Muscle layer of colon (tissue), 2 donors: ENCODE measurements at regions not wholly inside any gene's neighbourhood (a gene's known extent, or its start where the extent isn't known, plus 50 kb on each side); places are given as distances from the start of the nearest gene placed in this dataset.

Source experiments
- H3K27ac ChIP-seq: one replicate; pipeline ENCODE4 v1.7.0; 2013; ENCODE audit warnings: low read depth, mild to moderate bottlenecking, low read length, moderate library complexity
- H3K27me3 ChIP-seq, 2 donors: one replicate each; pipeline ENCODE4 v1.7.0; 2013; ENCODE audit warnings: low read length in 2 of 2, mild to moderate bottlenecking in 2 of 2; ENCODE audit not compliant: insufficient read depth in 2 of 2, control insufficient read depth in 1 of 2
- H3K36me3 ChIP-seq: one replicate; pipeline ENCODE4 v1.7.0; 2013; ENCODE audit warnings: mild to moderate bottlenecking, low read length; ENCODE audit not compliant: insufficient read depth
- H3K4me1 ChIP-seq: one replicate; pipeline ENCODE4 v1.7.0; 2013; ENCODE audit warnings: mild to moderate bottlenecking, low read length; ENCODE audit not compliant: insufficient read depth
- H3K4me3 ChIP-seq, 2 donors: one replicate each; pipeline ENCODE4 v1.7.0; 2013; ENCODE audit warnings: low read length in 2 of 2, low read depth in 1 of 2, mild to moderate bottlenecking in 1 of 2, moderate library complexity in 1 of 2
- H3K9ac ChIP-seq: one replicate; pipeline ENCODE4 v1.7.0; 2013; ENCODE audit warnings: low read length
- H3K9me3 ChIP-seq: one replicate; pipeline ENCODE4 v1.7.0; 2013; ENCODE audit warnings: mild to moderate bottlenecking, low read length
- donor health status: abdominal sarcoma.
- donor health status: Adenocarcinoma of cecum.

- H3K4me3 ChIP-seq = no peak overlapping the region
- no peak overlapping the region for H3K9ac ChIP-seq
- no peaks in the 10 kb centered on the region for H3K9me3 ChIP-seq
- H3K27me3 ChIP-seq = no peaks in the 10 kb centered on the region
- no peaks in the 10 kb centered on the region for H3K36me3 ChIP-seq
- H3K27ac ChIP-seq = no peak overlapping the region
- H3K4me1 ChIP-seq = no peaks in the 10 kb centered on the region
Observed at GRCh38 chr2:145615626-145616025, 1095.7 kb upstream of the ZEB2 start.

DNA sequence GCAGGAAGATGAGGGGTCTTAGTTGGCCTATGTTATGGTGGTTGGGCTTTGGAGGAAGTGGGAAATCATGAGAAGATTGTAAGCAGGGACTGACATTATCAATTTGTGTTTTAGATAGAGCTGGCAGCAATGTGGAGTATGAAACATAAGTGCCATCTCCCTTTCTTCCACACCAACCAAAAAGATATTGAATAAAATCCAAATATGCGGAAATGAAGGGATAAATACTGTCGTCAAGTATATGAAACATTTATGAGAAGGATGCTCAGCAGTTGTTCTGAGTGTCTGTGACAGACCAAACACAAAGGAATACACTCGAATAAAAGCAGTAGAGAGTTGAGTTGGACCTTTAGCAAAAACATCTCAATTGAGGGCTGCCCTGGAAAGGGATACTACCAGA, 1090.0 kb upstream of the ZEB2 start:
- no peak overlapping the region for H3K9ac ChIP-seq
- no peak overlapping the region for H3K27ac ChIP-seq
- no peaks in the 10 kb centered on the region for H3K9me3 ChIP-seq
- no peaks in the 10 kb centered on the region for H3K36me3 ChIP-seq
- H3K4me3 ChIP-seq = no peak overlapping the region
- H3K4me1 ChIP-seq = no peaks in the 10 kb centered on the region
- H3K27me3 ChIP-seq = no peaks in the 10 kb centered on the region

DNA sequence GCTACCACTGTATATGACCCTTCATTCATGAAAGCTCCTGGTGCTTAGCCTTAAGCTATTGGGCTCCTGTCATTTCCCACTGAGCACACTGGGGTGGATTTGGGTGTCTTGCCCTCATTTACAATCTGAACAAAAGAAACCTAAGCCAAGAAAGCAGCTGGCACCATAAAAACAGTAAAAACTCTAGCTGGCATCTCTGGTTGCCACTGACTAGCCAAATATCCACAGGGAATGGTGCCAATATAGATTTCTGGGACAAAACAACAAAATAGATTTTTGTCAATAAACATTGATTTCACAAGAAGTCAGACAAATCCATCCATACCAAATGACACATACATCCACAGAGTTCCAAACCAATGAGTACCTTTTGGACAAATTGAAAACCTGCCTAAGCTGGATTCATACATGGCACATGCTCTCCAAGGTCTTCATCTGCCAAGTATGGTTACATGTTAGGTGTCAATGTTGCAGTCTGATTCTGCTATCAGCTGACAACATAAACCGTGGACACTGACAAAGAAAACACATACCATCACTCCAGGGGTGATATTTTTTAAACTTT, 1081.5 kb upstream of the ZEB2 start:
- Histone ChIP-seq H3K27me3 (no peaks in the 10 kb centered on the region), H3K27ac (no peak overlapping the region), H3K9me3 (no peaks in the 10 kb centered on the region), H3K4me3 (no peak overlapping the region), H3K4me1 (no peaks in the 10 kb centered on the region), H3K9ac (no peak overlapping the region), H3K36me3 (no peaks in the 10 kb centered on the region)

DNA sequence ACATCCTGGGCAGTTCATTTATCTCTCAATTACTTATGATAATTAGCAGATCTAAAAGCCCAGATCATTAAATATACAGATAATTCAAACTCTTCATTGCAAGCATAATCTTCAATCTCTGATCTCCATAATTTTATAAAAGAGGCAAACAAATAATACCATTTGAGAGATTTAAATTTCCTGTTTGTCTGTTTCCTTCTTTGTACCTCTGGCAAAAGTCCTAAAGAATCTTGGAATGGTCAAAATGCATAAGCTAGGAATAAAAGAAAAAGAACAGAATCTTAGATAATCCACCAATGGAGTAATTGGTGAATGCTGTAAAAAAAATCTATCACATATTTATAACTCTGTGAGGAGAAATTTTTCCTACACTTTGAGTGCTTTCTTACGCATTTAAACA, 1080.9 kb upstream of the ZEB2 start:
- no peaks in the 10 kb centered on the region for H3K4me1 ChIP-seq
- no peak overlapping the region for H3K9ac ChIP-seq
- no peak overlapping the region for H3K4me3 ChIP-seq
- no peaks in the 10 kb centered on the region for H3K27me3 ChIP-seq
- H3K27ac ChIP-seq = no peak overlapping the region
- H3K36me3 ChIP-seq = no peaks in the 10 kb centered on the region
- no peaks in the 10 kb centered on the region for H3K9me3 ChIP-seq

- Histone ChIP-seq H3K27ac (no peak overlapping the region), H3K4me1 (no peaks in the 10 kb centered on the region), H3K36me3 (no peaks in the 10 kb centered on the region), H3K27me3 (no peaks in the 10 kb centered on the region), H3K9me3 (no peaks in the 10 kb centered on the region), H3K4me3 (no peak overlapping the region), H3K9ac (no peak overlapping the region)
Observed at GRCh38 chr2:145599756-145600155, 1079.8 kb upstream of the ZEB2 start.

- Histone ChIP-seq H3K9ac (no peak overlapping the region), H3K27ac (no peak overlapping the region), H3K4me1 (no peaks in the 10 kb centered on the region), H3K4me3 (no peak overlapping the region), H3K36me3 (no peaks in the 10 kb centered on the region), H3K9me3 (no peaks in the 10 kb centered on the region), H3K27me3 (no peaks in the 10 kb centered on the region)
Observed at GRCh38 chr2:145598434-145598833, 1078.5 kb upstream of the ZEB2 start.

DNA sequence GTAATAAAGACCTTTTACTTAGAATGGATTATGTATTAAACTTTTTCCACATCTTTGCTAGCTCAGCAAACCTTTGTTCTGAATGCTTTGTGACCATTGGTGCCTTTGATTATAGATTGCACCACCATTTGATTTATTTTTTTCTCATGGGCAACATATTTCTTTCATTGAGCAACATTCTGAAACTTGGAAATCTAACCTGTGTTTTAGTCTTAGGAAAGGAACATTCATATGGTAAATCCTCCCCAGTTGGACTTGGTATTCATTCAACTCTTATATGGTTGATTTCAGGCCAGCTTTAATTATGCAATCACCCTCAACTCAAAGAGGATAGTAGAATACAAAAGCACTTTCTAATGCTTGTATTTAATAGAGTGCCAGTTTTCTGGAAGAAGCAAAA, 1077.9 kb upstream of the ZEB2 start:
- no peaks in the 10 kb centered on the region for H3K4me1 ChIP-seq
- H3K4me3 ChIP-seq = no peak overlapping the region

GRCh38 chr2:145597006-145597405, 1077.1 kb upstream of the ZEB2 start:
- no peaks in the 10 kb centered on the region for H3K4me1 ChIP-seq
- H3K9ac ChIP-seq = no peak overlapping the region
- no peak overlapping the region for H3K27ac ChIP-seq
- H3K9me3 ChIP-seq = no peaks in the 10 kb centered on the region
- no peaks in the 10 kb centered on the region for H3K36me3 ChIP-seq
- H3K27me3 ChIP-seq = no peaks in the 10 kb centered on the region
- no peak overlapping the region for H3K4me3 ChIP-seq

More for the DNA sequence above, 1077.9 kb upstream of the ZEB2 start:
- Histone ChIP-seq H3K27me3 (no peaks in the 10 kb centered on the region), H3K36me3 (no peaks in the 10 kb centered on the region), H3K9ac (no peak overlapping the region), H3K27ac (no peak overlapping the region), H3K9me3 (no peaks in the 10 kb centered on the region)

DNA sequence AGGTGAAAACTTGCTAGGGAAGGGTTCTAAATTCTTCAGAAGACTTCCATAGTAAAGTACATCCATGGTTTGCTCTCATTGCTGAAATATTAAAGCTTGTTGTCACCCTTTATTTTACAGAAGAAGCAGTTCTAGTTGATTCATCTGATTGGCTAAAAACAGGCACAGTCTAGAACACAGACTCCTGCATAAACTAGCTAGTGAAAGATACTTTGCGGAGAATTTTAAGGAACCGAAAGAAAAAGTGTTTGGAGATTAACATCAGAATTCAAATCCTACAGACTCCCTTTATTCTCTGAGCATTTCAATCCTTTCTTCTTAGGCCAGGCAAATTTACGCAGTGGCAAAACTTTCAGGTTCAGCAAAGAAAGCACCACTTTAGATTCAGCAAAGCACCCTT, 1076.5 kb upstream of the ZEB2 start:
- Histone ChIP-seq H3K9me3 (no peaks in the 10 kb centered on the region), H3K27me3 (no peaks in the 10 kb centered on the region), H3K36me3 (no peaks in the 10 kb centered on the region), H3K9ac (no peak overlapping the region), H3K27ac (no peak overlapping the region), H3K4me1 (no peaks in the 10 kb centered on the region), H3K4me3 (no peak overlapping the region)

- Histone ChIP-seq H3K9ac (no peak overlapping the region), H3K36me3 (no peaks in the 10 kb centered on the region), H3K27ac (no peak overlapping the region), H3K4me1 (no peaks in the 10 kb centered on the region), H3K4me3 (no peak overlapping the region), H3K9me3 (no peaks in the 10 kb centered on the region), H3K27me3 (no peaks in the 10 kb centered on the region)
Observed at GRCh38 chr2:145595296-145595695, 1075.4 kb upstream of the ZEB2 start.

DNA sequence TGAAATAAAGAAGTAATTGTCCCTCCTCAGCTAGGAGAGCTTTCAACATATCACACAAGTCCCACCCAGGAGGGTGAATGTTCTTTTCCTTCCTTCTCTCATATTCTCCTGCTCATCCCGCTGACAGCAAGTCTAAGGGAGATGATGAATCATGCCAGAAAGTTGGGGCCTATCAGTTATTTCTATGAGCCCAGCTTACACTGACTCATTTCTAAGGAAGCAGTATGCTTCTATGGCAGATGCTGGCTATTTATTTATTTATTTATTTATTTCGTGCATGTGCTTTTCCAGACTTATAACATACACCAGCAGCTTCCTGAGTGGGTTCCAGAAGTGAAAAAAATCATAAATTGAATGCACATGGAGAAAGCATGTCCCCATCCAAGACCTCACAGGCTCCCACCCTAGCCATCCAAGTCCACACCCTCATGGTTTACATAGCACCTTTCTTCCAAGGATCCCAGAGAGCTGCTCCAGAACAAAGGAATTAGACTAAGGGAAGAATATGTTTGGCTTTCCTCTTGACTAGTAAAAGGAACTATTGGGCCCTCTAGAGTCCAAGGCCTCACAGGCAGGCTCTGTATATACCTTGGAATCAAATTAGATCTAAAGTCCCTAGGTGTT, 1074.2 kb upstream of the ZEB2 start:
- H3K4me1 ChIP-seq = no peaks in the 10 kb centered on the region
- no peak overlapping the region for H3K27ac ChIP-seq
- H3K9ac ChIP-seq = no peak overlapping the region
- H3K9me3 ChIP-seq = no peaks in the 10 kb centered on the region
- H3K36me3 ChIP-seq = no peaks in the 10 kb centered on the region
- H3K27me3 ChIP-seq = no peaks in the 10 kb centered on the region
- H3K4me3 ChIP-seq = no peak overlapping the region

GRCh38 chr2:145593280-145593679, 1073.4 kb upstream of the ZEB2 start:
- Histone ChIP-seq H3K27me3 (no peaks in the 10 kb centered on the region), H3K9ac (no peak overlapping the region), H3K9me3 (no peaks in the 10 kb centered on the region), H3K27ac (no peak overlapping the region), H3K4me1 (no peaks in the 10 kb centered on the region), H3K36me3 (no peaks in the 10 kb centered on the region), H3K4me3 (no peak overlapping the region)
